Frontal cortex (tissue), 4 donors: ENCODE measurements at regions not wholly inside any gene's neighbourhood (a gene's known extent, or its start where the extent isn't known, plus 50 kb on each side); places are given as distances from the start of the nearest gene placed in this dataset. TPM values are rescaled to one million over a fixed set of nuclear protein-coding genes. Genes with fewer than 3 reads are reported as not detected.

Source experiments
- DNase-seq, 2 donors: peaks; one replicate each; pipeline ENCODE4 v3.0.0; 2012; ENCODE audit warnings: low spot score in 2 of 2
- FAIRE-seq: peaks from 2 replicates; lab custom pipeline; 2012; peaks lifted over from hg19 to GRCh38; lab: Jason Lieb, UNC
- small RNA-seq: library from RNA; depleted of rRNA; stranded (forward); fragments of <200 nt; gene quantifications from one replicate; pipeline ENCODE3, GENCODE V24; 2014
- donor health status: control.
- donor health status: control.
- donor health status: control.

DNA sequence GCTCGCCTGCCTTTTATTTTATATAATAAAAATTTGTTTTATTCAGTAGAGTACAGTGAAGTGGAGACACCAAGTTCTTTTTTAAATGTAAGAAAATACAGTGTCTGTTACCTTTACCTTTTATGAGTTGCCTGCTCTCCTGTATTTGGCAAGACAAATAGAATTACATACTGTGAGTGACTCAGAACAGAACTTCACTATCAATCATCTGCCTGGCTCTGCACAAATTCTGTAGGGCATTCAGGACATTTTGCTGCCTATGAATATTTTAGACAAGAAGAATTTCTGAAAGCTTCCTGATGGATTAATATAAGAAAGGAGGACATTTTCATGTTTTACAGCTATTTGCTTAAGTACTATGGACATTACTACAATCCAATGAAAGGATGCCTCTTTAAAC is 135.4 kb upstream of the PHF14 start:
- DNase-seq: no peak
- no peak for FAIRE-seq

DNA sequence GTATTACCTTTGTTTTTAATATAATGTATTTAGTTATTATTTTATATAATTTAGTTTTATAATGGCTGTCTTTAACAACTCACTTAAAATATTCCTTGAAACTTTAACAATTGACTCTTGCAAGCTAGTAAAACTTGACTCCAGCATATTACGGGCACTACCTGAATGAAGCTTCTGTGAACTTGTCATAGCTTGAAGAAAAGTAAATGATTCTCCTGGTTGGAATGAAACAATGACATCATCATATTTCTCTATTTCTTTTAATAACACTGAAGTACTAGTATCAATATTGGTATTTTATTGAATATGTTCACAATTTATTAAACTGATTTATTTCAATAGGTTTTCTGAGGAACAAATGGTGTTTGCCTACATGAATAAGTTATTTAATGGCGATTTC is 128.4 kb upstream of the PHF14 start:
- DNase-seq: no peak
- FAIRE-seq: no peak

DNA sequence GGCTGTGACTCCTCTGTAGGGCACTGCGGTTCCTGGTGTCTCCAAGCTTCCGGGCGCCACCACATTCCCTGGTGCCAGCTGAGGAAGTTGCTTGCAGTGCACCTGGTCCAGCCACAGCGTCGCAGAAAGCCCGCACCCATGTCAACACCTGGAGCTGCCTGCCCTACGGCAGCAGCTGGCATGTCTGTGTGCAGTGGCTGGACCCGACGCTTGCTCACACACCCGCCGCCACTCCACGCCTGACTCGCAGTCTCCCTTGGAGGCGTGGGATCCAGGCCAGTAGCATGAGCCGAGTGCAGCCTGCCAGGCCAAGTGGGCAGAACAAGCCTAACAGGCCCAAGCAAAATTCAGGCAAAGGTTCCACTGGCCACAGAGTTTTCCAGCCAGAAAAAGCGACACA is 118.1 kb upstream of the PHF14 start:
- FAIRE-seq (no peak), DNase-seq (no peak)

DNA sequence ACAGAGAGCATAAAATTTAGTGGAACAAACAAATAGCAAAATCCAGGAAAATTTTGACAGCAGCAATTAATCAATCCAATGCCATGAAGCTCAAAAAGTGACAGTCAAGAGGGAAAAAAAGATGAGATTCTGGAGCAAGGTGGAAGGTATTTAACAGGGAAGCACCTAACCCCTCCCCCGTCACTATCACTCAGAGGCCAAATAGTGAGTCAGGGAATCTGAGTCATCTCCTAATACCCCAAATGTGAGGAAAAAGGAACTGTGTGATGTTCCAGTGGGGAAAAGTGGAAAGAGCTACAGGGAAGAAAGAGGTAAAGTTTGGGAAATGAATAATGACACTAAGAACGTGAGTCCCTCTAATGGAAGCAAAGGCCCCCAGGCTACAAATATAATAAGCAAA is 113.2 kb upstream of the PHF14 start:
- DNase-seq: no peak
- FAIRE-seq: no peak

DNA sequence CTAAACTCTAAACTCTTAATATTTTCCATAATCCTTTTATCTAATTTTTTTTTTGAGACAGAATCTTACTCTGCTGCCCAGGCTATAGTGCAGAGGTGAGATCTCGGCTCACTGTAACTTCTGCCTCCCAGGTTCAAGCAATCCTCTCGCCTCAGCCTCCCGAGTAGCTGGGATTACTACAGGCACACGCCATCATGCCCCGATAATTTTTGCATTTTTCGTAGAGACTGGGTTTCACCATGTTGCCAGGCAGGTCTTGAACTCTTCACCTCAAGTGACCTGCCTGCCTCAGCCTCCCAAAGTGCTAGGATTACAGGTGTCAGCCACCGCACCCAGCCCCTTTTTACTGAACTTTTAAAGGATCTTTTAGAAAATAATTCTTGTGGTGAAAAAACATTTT is 110.2 kb upstream of the PHF14 start:
- DNase-seq (no peak), FAIRE-seq (no peak)

DNA sequence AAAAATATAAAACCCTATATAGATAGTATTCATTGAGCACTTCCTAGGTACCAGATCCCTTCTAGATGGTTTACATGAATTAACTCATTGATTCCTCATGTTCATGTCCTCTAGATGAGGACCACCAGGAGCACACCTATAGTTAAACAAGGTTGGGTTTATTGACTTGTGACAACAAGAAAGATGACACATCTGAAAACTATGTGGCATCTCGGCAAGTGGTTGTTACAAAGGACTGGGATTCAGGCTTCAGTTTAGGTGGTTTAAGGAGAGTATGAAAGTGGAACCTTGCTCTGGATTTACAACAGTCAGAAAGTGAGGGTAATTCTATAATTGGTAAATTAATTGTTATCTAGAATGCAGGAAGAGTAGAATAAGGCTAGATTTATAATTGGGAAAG is 99.0 kb upstream of the PHF14 start:
- FAIRE-seq (no peak), DNase-seq (no peak)

DNA sequence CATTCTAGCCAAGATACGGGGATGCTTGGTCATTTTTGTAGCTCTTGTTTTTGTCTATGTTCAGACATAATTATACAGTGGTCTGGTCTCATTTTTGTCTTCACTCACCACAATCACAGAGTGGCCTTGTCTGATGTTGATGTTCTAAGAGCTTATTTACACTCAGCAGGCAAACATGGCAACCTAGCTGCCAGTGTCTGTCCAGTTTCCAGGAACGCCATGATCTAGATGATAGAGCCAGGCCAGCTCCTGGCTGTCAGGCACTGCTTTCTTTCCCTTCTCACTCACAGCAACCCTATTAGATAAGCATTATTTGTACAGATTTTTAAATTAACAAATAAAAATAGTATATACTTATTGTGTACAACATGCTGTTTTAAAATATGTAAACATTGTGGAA is 98.6 kb upstream of the PHF14 start:
- no peak for DNase-seq
- FAIRE-seq: no peak

DNA sequence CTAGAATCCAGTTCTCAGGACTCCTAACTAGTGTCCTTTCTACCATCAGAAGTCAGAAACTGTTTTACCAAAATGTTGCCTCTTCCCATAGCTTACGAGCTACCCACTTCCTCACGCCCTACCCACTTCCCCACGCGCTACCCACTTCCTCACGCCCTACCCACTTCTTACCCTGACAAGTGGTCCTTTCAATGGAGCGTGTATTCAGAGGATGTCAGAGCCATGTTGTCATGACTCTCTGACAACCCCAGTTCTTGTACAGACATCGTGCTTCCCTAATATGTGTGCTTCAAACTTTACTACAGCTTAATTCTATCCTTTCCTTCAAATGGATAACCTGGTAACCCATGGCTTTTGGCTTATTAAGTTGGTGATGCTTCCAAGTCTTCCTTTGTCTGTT is 84.8 kb upstream of the PHF14 start:
- no peak for FAIRE-seq
- no peak for DNase-seq

DNA sequence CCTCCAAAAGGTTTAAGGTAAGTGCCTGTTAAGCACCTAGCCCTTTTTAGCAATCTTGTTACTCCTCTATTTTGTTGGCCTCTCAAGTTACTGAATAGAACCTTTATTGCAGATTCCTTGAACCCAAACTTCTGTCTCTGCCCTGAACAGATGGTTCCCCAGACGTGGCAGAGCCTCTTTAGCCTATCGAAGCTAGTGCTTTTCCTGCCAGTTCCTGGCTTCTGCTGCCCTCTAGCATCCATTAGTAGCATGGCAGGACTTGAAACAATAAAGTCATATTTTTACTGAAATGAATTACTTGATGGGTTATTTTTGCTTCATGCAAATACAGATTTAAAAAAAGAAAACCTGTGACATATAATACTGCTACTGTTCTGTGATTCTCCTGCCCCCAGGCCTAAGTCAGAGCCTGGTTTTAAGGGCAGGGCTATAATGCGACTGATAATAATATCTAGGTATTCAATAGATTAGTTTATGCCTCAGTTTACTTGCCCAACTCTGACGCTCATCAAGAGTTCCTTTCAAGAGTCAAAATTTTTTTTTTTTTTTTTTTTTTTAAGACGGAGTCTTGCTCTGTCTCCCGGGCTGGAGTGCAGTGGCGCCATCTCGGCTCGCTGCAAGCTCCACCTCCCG is 84.3 kb upstream of the PHF14 start:
- FAIRE-seq (peak; percentile 3), DNase-seq (peak in 1 of 2 donors; percentile 51)

DNA sequence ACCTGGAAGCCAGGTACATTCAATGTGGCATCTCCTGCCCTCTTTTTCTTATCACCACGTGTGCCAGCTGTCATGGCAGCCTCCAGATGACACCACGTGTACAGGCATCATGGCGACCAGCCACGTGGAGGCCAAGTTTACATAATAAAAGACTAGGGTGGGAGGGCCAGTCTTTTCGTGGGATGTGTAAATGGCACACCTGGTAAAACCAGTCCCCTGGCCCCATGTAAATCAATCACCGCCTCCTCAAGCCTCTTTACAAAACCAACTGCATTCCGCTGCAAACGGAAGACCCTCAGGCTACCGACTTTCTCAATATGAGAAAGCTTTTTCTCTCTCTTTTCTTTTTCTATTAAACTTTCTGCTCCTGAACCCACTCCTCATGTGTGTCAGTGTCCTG is 65.1 kb upstream of the PHF14 start:
- DNase-seq (no peak), FAIRE-seq (no peak)

DNA sequence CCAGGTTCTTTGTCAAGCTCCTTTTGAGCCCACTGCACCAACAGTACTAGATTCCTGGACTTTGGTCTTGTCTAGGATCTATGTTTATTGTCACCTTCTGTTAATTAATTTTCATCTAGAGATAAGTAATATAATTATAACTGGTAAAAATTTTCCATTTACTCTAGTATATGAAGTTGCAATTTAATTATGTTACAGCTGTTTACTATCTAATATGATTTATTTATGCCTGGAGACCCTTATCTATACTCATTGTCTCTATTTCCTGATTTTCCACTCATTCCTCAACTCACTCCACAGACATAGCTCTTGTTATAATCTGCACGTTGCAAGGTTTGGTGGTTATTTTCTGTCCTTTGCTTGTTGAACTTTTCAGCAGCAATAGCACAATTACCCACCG is 63.2 kb upstream of the PHF14 start:
- no peak for FAIRE-seq

DNA sequence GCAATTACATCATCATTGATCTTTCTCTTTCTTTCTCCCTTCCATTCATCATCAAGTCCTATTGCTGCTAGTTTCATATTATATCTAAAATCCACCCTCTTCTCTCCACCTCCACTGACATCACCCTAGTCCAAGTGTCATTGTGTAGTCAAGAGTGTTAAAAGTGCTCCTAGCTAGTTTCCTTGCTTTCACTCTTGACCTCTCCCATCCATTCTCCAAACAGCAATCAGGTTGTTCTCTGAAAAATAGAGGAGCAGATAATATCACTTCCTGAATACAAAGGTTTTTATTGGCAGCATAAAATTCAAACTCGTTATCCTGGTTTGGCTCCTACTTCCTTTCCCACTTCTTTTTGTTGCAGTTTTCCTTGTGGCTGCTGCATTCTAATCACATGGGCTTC is 61.6 kb upstream of the PHF14 start:
- FAIRE-seq: no peak
- DNase-seq: no peak

More for the DNA sequence above, 63.2 kb upstream of the PHF14 start:
- no peak for DNase-seq

DNA sequence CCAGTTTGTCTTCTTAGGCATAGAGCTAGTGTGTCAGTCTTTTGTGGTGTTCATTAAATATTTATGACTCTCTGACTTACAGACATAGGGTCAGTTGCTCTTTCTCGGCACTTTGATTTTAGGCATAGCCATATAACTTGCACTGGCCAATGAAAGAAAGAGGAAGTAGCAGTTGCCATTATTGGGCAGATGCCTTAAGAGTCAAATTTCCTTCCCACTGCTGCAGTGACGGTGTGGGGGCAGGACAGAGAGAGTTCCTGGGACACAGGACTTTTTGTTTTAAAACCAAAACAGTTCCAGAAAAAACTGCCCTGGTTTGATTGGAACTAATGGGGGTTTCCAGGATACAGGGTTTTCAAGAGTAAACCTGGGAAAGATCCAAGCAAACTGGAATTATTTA is 60.2 kb upstream of the PHF14 start:
- DNase-seq (no peak), FAIRE-seq (no peak)

DNA sequence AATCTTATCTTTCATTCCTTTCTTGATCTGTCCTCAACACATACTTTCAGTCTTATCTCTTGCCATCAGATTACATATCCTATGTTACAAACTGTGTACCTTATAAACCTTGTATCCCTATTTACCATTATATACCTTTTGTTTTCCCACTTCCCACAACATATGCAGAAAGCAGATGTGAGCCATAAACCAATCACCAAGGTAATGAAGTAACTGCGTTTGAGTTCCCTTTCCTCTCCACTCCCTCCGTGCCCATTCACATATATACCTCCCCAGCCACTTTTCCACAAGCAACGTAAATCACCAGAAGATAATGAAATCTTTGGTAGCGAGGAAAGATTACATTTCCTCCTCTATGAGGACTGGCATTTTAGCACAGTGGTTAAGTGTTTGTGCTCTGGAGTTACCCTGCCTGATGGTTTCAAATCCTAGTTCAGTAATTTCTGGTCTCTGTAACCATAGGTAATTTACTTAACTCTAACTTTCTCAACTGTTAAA is 55.5 kb upstream of the PHF14 start:
- no peak for DNase-seq
- FAIRE-seq: no peak

DNA sequence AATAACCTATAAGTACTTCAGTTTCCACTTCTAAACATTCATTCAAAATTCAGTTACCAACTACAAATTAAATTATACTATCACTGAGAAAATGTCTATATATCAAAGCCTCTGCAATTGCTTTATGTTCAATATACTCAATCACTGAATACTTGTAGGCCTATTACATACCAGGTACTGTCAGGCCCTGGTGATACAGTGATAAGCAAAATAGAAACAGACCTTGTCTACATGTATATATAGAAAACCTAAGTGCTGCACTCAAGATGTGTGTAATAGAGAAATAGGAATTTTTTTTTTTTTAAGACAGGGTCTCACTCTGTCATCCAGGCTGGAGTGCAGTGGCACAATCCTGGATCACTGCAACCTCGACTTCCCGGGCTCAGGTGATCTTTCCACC is 53.7 kb upstream of the PHF14 start:
- FAIRE-seq: no peak

More for the DNA sequence above, 53.7 kb upstream of the PHF14 start:
- DNase-seq: no peak

Small RNAs in the stretch of these regions (small RNA-seq; reads per million reads assigned to genes)
- gene AC004852.1: not detected
- not detected for gene AC009945.1
- not detected for gene RF00012
- gene RF00019: not detected
